HL-60 (cell line): ENCODE measurements at regions not wholly inside any gene's neighbourhood (a gene's known extent, or its start where the extent isn't known, plus 50 kb on each side); places are given as distances from the start of the nearest gene placed in this dataset.

ENCODE experiments used
- DNase-seq, 2 experiments: peaks; one replicate each; pipeline ENCODE4 v3.0.0-alpha.2; 2010 to 2020; ENCODE audit warnings: low read depth in 1 of 2, low spot score in 1 of 2
- H3K27ac ChIP-seq: fragments of 250-450 bp; sonication (Bioruptor Pico); replicated peaks from 2 replicates; pipeline ENCODE4 v1.5.1; 2020; ENCODE audit warnings: mild to moderate bottlenecking, moderate library complexity
- H3K27me3 ChIP-seq: fragments of 250-450 bp; sonication (Bioruptor Pico); 2 replicates; pipeline ENCODE4 v1.5.1; 2021; ENCODE audit warnings: mild to moderate bottlenecking, moderate library complexity; ENCODE audit not compliant: insufficient read depth, poor library complexity, severe bottlenecking
- H3K4me3 ChIP-seq: replicated peaks from 2 replicates; pipeline ENCODE4 v1.5.1; 2011; ENCODE audit warnings: mild to moderate bottlenecking, control low read depth, low read length; ENCODE audit not compliant: insufficient read depth
- GABPA ChIP-seq: IDR thresholded peaks from 2 replicates; pipeline ENCODE4 v1.6.1; 2012; ENCODE audit warnings: low read depth
- POLR2AphosphoS5 ChIP-seq: IDR thresholded peaks from 2 replicates; pipeline ENCODE4 v1.6.1; 2012; ENCODE audit warnings: low read depth
- SPI1 ChIP-seq: IDR thresholded peaks from 2 replicates; pipeline ENCODE4 v1.6.1; 2012; ENCODE audit warnings: low read depth, mild to moderate bottlenecking, borderline replicate concordance
- TF ChIP-seq, protein P1 (sequence below): IDR thresholded peaks from 2 replicates; pipeline ENCODE4 v1.6.1; 2012; ENCODE audit warnings: low read depth; ENCODE audit not compliant: insufficient replicate concordance
- TF ChIP-seq, protein P2 (sequence below): IDR thresholded peaks from one replicate; pipeline ENCODE4 v1.5.1; 2011; ENCODE audit warnings: low read length, control low read depth, inconsistent platforms; ENCODE audit not compliant: insufficient read depth

DNA sequence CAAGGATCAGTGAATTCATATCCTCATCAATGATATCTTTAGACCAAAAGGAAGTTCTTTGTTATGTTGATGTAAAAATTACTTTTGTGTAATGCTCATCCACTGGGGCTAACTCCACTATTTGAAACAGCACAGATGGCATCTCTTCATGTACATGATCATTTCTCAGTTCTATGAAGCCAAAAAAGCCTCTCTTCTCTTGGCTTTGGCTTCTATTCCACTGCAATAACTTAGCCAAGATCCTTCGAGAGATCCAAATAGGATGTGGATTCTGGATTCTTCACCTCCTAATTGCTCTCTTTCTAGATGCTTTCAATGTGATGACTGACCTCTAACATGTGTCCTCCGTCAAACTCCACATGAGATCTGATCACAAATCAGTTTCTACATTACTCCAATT, 851.2 kb downstream of the GALC start:
- Histone ChIP-seq H3K27me3 (no peaks in the 10 kb centered on the region), H3K4me3 (no peak overlapping the region), H3K27ac (no peak overlapping the region)
- TF ChIP-seq, protein P1, sequence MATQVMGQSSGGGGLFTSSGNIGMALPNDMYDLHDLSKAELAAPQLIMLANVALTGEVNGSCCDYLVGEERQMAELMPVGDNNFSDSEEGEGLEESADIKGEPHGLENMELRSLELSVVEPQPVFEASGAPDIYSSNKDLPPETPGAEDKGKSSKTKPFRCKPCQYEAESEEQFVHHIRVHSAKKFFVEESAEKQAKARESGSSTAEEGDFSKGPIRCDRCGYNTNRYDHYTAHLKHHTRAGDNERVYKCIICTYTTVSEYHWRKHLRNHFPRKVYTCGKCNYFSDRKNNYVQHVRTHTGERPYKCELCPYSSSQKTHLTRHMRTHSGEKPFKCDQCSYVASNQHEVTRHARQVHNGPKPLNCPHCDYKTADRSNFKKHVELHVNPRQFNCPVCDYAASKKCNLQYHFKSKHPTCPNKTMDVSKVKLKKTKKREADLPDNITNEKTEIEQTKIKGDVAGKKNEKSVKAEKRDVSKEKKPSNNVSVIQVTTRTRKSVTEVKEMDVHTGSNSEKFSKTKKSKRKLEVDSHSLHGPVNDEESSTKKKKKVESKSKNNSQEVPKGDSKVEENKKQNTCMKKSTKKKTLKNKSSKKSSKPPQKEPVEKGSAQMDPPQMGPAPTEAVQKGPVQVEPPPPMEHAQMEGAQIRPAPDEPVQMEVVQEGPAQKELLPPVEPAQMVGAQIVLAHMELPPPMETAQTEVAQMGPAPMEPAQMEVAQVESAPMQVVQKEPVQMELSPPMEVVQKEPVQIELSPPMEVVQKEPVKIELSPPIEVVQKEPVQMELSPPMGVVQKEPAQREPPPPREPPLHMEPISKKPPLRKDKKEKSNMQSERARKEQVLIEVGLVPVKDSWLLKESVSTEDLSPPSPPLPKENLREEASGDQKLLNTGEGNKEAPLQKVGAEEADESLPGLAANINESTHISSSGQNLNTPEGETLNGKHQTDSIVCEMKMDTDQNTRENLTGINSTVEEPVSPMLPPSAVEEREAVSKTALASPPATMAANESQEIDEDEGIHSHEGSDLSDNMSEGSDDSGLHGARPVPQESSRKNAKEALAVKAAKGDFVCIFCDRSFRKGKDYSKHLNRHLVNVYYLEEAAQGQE = no peak
- TF ChIP-seq POLR2AphosphoS5 (no peak), GABPA (no peak), SPI1 (no peak)
- TF ChIP-seq, protein P2, sequence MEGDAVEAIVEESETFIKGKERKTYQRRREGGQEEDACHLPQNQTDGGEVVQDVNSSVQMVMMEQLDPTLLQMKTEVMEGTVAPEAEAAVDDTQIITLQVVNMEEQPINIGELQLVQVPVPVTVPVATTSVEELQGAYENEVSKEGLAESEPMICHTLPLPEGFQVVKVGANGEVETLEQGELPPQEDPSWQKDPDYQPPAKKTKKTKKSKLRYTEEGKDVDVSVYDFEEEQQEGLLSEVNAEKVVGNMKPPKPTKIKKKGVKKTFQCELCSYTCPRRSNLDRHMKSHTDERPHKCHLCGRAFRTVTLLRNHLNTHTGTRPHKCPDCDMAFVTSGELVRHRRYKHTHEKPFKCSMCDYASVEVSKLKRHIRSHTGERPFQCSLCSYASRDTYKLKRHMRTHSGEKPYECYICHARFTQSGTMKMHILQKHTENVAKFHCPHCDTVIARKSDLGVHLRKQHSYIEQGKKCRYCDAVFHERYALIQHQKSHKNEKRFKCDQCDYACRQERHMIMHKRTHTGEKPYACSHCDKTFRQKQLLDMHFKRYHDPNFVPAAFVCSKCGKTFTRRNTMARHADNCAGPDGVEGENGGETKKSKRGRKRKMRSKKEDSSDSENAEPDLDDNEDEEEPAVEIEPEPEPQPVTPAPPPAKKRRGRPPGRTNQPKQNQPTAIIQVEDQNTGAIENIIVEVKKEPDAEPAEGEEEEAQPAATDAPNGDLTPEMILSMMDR = no peak
- DNase-seq = no peak

DNA sequence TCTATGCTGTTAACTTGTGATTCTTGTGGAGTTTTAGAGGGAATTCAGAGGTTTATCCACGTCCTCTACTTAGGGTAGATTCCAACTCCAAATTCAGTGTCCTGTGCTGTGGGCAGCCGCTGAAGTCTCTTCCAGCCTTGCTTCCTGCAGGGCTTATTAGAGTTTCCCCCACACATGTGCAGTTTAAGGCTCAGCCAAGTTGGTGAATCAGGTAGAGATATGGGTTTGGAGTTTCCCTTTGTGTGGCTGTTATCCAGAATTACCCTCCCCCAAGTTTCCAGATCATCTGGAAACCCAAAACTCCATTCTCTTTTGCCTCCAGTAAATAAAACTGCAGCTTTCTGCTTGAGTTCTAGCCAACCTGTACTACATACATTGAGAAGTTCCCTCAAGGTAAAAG, 853.7 kb downstream of the GALC start:
- TF ChIP-seq, protein P2 = no peak
- no peak for TF ChIP-seq SPI1
- no peak for TF ChIP-seq GABPA
- TF ChIP-seq, protein P1 = no peak
- TF ChIP-seq POLR2AphosphoS5 = no peak
- Histone ChIP-seq H3K4me3 (no peak overlapping the region), H3K27me3 (no peaks in the 10 kb centered on the region), H3K27ac (no peak overlapping the region)
- DNase-seq = no peak

DNA sequence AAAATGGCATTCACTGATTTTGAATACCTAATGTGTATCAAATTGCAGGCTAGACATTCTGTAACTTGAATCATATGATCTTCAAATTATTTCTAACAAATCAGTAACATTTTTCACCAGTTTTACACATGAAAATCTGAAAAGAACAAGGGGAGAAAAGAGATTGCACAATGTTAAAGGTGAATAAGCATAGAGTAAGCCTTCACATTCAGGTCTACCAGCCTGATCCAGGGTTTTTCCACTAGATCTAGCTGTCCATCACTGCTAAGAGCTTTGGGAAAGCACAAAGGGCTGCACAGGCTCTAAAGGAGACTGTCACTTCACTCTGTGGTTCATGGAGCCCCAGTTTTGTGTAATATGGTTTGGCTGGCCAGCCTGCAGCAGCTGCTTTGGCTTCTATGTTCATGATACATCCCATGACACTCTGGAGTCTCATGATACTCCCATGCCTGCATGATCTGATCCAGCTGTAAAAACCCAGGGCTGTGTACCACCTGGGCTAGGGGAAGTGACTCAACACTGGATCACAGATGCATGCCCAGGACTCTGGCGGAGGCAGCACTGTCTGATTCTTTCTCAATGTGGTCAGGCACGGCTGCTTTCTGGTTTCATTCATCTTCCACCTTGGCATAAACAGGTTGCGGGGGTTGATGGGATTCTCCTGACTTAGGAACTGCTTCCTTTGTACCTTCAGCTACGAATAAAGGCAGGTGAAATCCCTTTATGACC, 859.7 kb downstream of the GALC start:
- H3K4me3 ChIP-seq = no peak overlapping the region
- DNase-seq = no peak
- no peaks in the 10 kb centered on the region for H3K27me3 ChIP-seq
- TF ChIP-seq GABPA (no peak), SPI1 (no peak), POLR2AphosphoS5 (no peak)
- TF ChIP-seq, protein P2 = no peak
- TF ChIP-seq, protein P1 = no peak
- H3K27ac ChIP-seq = no peak overlapping the region
